ENCODE measurements at regions not wholly inside any gene's neighbourhood (a gene's known extent, or its start where the extent isn't known, plus 50 kb on each side); places are given as distances from the start of the nearest gene placed in this dataset.

DNA sequence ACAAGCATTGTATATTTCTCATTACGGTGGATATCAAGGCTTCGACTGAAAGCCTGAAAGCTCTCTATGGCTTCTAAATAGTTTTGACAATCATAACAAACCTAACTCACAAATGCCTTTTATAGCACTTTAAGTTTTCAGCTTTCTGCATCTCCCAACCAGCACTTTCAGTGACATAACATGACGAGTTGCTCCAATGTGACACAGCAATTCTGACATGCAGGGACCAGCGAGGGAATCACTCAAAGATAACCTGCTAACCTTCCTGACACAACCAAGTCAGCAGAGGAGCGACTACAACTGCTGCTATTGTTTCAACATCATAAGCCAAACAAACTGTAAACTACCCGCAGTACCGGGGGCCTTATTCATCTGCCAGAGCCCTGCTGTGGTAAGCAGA lies 95.7 kb upstream of the CDH20 start:
- no peak for TF ChIP-seq CTCF (IDR thresholded peaks at IDR 0.05)
- no peak for TF ChIP-seq POLR2A (IDR thresholded peaks at IDR 0.05)
